ENCODE measurements at regions not wholly inside any gene's neighbourhood (a gene's known extent, or its start where the extent isn't known, plus 50 kb on each side); places are given as distances from the start of the nearest gene placed in this dataset.

- H3K27ac ChIP-seq (ENCODE audit: low read depth, low read length) = no peak overlapping the region
These were observed 184.4 kb upstream of the TMEM45B start for GRCh38 chr11:129631201-129631600.

DNA sequence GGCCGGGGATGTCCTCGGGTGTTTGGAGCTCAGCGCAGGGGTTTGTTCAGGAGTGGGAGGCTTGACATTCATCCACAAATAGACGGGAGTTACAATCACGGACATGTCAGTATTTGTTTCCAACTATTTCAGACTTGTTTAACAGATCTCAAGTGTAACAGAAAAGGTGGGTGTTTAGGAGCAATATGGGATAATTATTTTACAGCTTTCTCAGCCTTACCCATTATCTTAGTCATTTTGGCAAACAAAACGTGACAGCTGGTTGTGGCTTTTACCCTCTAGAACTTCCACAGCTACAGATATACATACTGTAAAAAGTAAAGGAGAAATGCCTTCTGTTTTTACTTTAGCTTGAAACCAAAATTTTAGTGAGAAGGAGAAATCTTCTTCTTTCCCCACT lies 178.7 kb upstream of the TMEM45B start:
- Histone ChIP-seq H3K4me3 (ENCODE audit: insufficient read depth, low read length, poor library complexity, severe bottlenecking) (no peak overlapping the region), H3K36me3 (ENCODE audit: low read length) (no peaks in the 10 kb centered on the region), H2AFZ (ENCODE audit: low read depth, low read length, severe bottlenecking) (no peak overlapping the region), H4K20me1 (ENCODE audit: low read depth, low read length) (no peaks in the 10 kb centered on the region), H3K9me2 (replicated peaks; ENCODE audit: insufficient read depth, low read length) (no peaks in the 10 kb centered on the region), H3K27me3 (ENCODE audit: low read length) (no peaks in the 10 kb centered on the region), H3K9ac (ENCODE audit: low read length) (no peak overlapping the region), H3K79me2 (ENCODE audit: insufficient read depth, low read length) (no peaks in the 10 kb centered on the region), H3K27ac (ENCODE audit: low read depth, low read length) (no peak overlapping the region), H3K4me2 (ENCODE audit: low read depth, low read length, poor library complexity, severe bottlenecking) (no peak overlapping the region), H3K9me3 (ENCODE audit: insufficient read depth, low read length) (no peaks in the 10 kb centered on the region), H3F3A (ENCODE audit: insufficient read depth) (no peaks in the 10 kb centered on the region)
- no peak for TF ChIP-seq CTCF (IDR thresholded peaks at IDR 0.05; ENCODE audit: insufficient read depth, low read length, poor library complexity, severe bottlenecking)
- no peak for TF ChIP-seq EZH2phosphoT487 (conservative IDR thresholded peaks at IDR 0.05; ENCODE audit: low read length)

More at GRCh38 chr11:129631201-129631600, 184.4 kb upstream of the TMEM45B start:
- no peak for TF ChIP-seq CTCF (IDR thresholded peaks at IDR 0.05; ENCODE audit: insufficient read depth, low read length, poor library complexity, severe bottlenecking)
- TF ChIP-seq EZH2phosphoT487 (conservative IDR thresholded peaks at IDR 0.05; ENCODE audit: low read length) = no peak
- Histone ChIP-seq H3K27me3 (ENCODE audit: low read length) (no peaks in the 10 kb centered on the region), H3K9ac (ENCODE audit: low read length) (no peak overlapping the region), H3K9me2 (replicated peaks; ENCODE audit: insufficient read depth, low read length) (no peaks in the 10 kb centered on the region), H3F3A (ENCODE audit: insufficient read depth) (no peaks in the 10 kb centered on the region), H3K36me3 (ENCODE audit: low read length) (no peaks in the 10 kb centered on the region), H3K9me3 (ENCODE audit: insufficient read depth, low read length) (no peaks in the 10 kb centered on the region), H3K4me2 (ENCODE audit: low read depth, low read length, poor library complexity, severe bottlenecking) (no peak overlapping the region), H3K79me2 (ENCODE audit: insufficient read depth, low read length) (no peaks in the 10 kb centered on the region), H3K4me3 (ENCODE audit: insufficient read depth, low read length, poor library complexity, severe bottlenecking) (no peak overlapping the region), H4K20me1 (ENCODE audit: low read depth, low read length) (no peaks in the 10 kb centered on the region), H2AFZ (ENCODE audit: low read depth, low read length, severe bottlenecking) (no peak overlapping the region)

- Histone ChIP-seq H3K9me3 (ENCODE audit: insufficient read depth, low read length) (no peaks in the 10 kb centered on the region), H2AFZ (ENCODE audit: low read depth, low read length, severe bottlenecking) (no peak overlapping the region), H3K9me2 (replicated peaks; ENCODE audit: insufficient read depth, low read length) (no peaks in the 10 kb centered on the region), H3K27ac (ENCODE audit: low read depth, low read length) (no peak overlapping the region), H3K27me3 (ENCODE audit: low read length) (no peaks in the 10 kb centered on the region), H3K36me3 (ENCODE audit: low read length) (no peaks in the 10 kb centered on the region), H3K4me3 (ENCODE audit: insufficient read depth, low read length, poor library complexity, severe bottlenecking) (no peak overlapping the region), H3F3A (ENCODE audit: insufficient read depth) (no peaks in the 10 kb centered on the region), H3K9ac (ENCODE audit: low read length) (no peak overlapping the region), H3K79me2 (ENCODE audit: insufficient read depth, low read length) (no peaks in the 10 kb centered on the region), H3K4me2 (ENCODE audit: low read depth, low read length, poor library complexity, severe bottlenecking) (no peak overlapping the region), H4K20me1 (ENCODE audit: low read depth, low read length) (no peaks in the 10 kb centered on the region)
- TF ChIP-seq CTCF (IDR thresholded peaks at IDR 0.05; ENCODE audit: insufficient read depth, low read length, poor library complexity, severe bottlenecking) = no peak
- no peak for TF ChIP-seq EZH2phosphoT487 (conservative IDR thresholded peaks at IDR 0.05; ENCODE audit: low read length)
These were observed 178.2 kb upstream of the TMEM45B start for GRCh38 chr11:129637473-129637872.

Measured in SU-DHL-6 (cell line).